Fibroblast of lung (primary cell): ENCODE measurements at regions not wholly inside any gene's neighbourhood (a gene's known extent, or its start where the extent isn't known, plus 50 kb on each side); places are given as distances from the start of the nearest gene placed in this dataset.

ENCODE experiments used
- DNase-seq, 2 donors: peaks; one replicate each; pipeline versions ENCODE4 v3.0.0 to v3.0.0-alpha.2; 2010; ENCODE audit warnings: low read depth in 2 of 2
- H2AFZ ChIP-seq: 2 replicates; pipeline ENCODE4 v1.5.1; 2012; ENCODE audit warnings: low read length, control low read depth, inconsistent platforms
- H3K27ac ChIP-seq: 2 replicates; pipeline ENCODE4 v1.5.1; 2011; ENCODE audit warnings: low read length, control low read depth; ENCODE audit not compliant: insufficient read depth
- H3K27me3 ChIP-seq: 2 replicates; pipeline ENCODE4 v1.5.1; 2011; ENCODE audit warnings: mild to moderate bottlenecking, low read length; ENCODE audit not compliant: control insufficient read depth, insufficient read depth
- H3K36me3 ChIP-seq: 2 replicates; pipeline ENCODE4 v1.5.1; 2011; ENCODE audit warnings: low read length; ENCODE audit not compliant: control insufficient read depth, insufficient read depth
- H3K4me1 ChIP-seq: 2 replicates; pipeline ENCODE4 v1.5.1; 2011; ENCODE audit warnings: low read length; ENCODE audit not compliant: control insufficient read depth, insufficient read depth; ENCODE audit errors: extremely low read depth
- H3K4me2 ChIP-seq: 2 replicates; pipeline ENCODE4 v1.5.1; 2011; ENCODE audit warnings: low read length, control low read depth; ENCODE audit not compliant: insufficient read depth; ENCODE audit errors: extremely low read depth
- H3K4me3 ChIP-seq, 4 experiments: fragments of 200-600 bp in 1 of 4; sonication (generic) in 1 of 4; replicated peaks in 1 of 4; 2 replicates each; pipeline ENCODE4 v1.5.1; 2011 to 2016; ENCODE audit warnings: low read length in 4 of 4, low read depth in 3 of 4, mild to moderate bottlenecking in 3 of 4, control low read depth in 2 of 4, inconsistent platforms in 1 of 4, mixed read lengths in 1 of 4; ENCODE audit not compliant: insufficient read depth in 1 of 4; ENCODE audit errors: control extremely low read depth in 1 of 4
- H3K79me2 ChIP-seq: 2 replicates; pipeline ENCODE4 v1.5.1; 2012; ENCODE audit warnings: mild to moderate bottlenecking, low read length, inconsistent platforms; ENCODE audit not compliant: control insufficient read depth, insufficient read depth
- H3K9ac ChIP-seq: 2 replicates; pipeline ENCODE4 v1.5.1; 2011; ENCODE audit warnings: mild to moderate bottlenecking, low read length, control low read depth; ENCODE audit not compliant: insufficient read depth
- H3K9me3 ChIP-seq: 2 replicates; pipeline ENCODE4 v1.5.1; 2012; ENCODE audit warnings: low read depth, low read length; ENCODE audit not compliant: control insufficient read depth, insufficient read depth
- H4K20me1 ChIP-seq: 2 replicates; pipeline ENCODE4 v1.5.1; 2011; ENCODE audit warnings: low read length; ENCODE audit not compliant: control insufficient read depth, insufficient read depth; ENCODE audit errors: extremely low read depth
- CTCF ChIP-seq, 2 donors: IDR thresholded peaks in 1 of 2; conservative IDR thresholded peaks in 1 of 2; 1 replicate in 1 of 2; 2 replicates in 1 of 2; pipeline ENCODE4 v1.5.1; 2011 to 2012; ENCODE audit warnings: low read length in 2 of 2, control low read depth in 1 of 2, inconsistent platforms in 1 of 2, low read depth in 1 of 2, mild to moderate bottlenecking in 1 of 2
- EZH2 ChIP-seq: IDR thresholded peaks from 2 replicates; pipeline ENCODE4 v1.5.1; 2012; ENCODE audit warnings: low read length, control low read depth, mild to moderate bottlenecking; ENCODE audit errors: missing control alignments

DNA sequence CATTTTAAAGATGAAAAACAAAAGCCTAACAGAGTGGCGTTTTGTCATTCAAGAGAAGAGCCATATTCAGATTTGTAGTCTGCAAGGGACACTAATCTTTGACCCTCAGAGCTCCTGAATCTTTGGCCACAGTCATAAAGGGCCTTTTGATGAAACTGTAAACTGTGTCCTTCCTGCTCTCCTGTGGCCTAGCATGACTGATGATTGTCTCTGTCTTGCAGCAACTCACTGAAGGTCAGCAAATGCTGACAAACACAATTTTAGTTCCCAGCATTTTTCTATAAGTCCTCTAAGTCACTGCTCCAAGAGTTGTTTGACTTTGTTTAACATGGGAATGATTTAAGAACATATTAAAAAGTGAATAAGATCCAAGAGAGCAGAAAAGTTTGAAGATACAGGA lies 55.3 kb upstream of the PRELP start:
- H3K36me3 ChIP-seq = no peaks in the 10 kb centered on the region
- H3K27me3 ChIP-seq = peaks cover 15% of the 10 kb centered on the region
- H3K4me2 ChIP-seq = no peak overlapping the region
- H3K4me1 ChIP-seq = peaks cover 3% of the 10 kb centered on the region
- H3K27ac ChIP-seq = no peak overlapping the region
- no peak overlapping the region for H3K4me3 ChIP-seq
- DNase-seq = no peak
- no peaks in the 10 kb centered on the region for H3K9me3 ChIP-seq
- no peaks in the 10 kb centered on the region for H3K79me2 ChIP-seq
- no peak overlapping the region for H3K9ac ChIP-seq
- TF ChIP-seq EZH2 (no peak), CTCF (conservative IDR thresholded peaks at IDR 0.05 in 1 of 2, IDR thresholded peaks at IDR 0.05 in 1 of 2; ENCODE audit: low read depth in 1 of 2, low read length in 2 of 2) (no peak)
- no peaks in the 10 kb centered on the region for H4K20me1 ChIP-seq
- no peak overlapping the region for H2AFZ ChIP-seq

DNA sequence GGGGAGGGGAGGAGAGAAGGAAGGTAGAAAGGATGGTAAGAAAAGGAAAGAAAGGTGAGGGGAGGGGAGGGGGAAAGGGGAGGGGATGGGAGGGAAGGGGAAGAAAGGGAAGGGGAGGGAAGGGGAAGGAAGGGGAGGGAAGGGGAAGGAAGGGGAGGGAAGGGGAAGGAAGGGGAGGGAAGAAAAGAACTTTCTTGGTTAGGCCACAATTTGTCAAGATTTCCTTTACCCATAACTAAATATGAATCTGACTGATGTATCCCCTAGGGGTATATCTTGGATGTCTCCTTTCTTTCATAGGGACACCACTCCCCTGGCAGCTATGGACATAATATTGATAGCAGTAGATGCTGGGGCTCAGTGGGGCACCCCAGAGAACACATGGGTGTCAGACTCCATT lies 54.4 kb upstream of the PRELP start:
- no peak for TF ChIP-seq EZH2
- TF ChIP-seq CTCF (conservative IDR thresholded peaks at IDR 0.05 in 1 of 2, IDR thresholded peaks at IDR 0.05 in 1 of 2; ENCODE audit: low read depth in 1 of 2, low read length in 2 of 2) = no peak
- Histone ChIP-seq H3K4me2 (no peak overlapping the region), H3K27me3 (peaks cover 18% of the 10 kb centered on the region), H4K20me1 (no peaks in the 10 kb centered on the region), H3K79me2 (no peaks in the 10 kb centered on the region), H3K9me3 (no peaks in the 10 kb centered on the region), H3K4me3 (no peak overlapping the region), H3K27ac (no peak overlapping the region), H3K9ac (no peak overlapping the region), H3K4me1 (peaks cover 5% of the 10 kb centered on the region), H3K36me3 (no peaks in the 10 kb centered on the region), H2AFZ (no peak overlapping the region)
- DNase-seq = no peak

DNA sequence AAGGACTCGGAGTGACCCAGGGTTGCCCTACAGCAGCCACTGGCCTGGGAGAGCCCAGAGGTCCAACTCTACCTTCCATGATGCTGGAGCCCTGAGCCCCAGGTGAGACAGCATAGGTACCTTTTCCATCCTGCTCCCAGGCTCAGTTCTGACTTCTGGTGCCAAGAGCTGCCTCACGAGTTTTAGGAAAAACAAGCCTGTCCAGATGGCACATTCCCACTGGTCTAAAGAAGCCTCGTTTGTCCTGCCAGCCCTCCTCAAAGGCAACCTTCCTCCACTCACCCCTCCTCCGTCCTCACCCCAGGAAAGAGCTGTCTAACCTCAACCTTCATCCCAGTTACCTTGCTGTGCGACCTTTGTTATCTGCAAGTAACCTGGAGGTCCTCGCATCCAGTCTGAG lies 53.5 kb upstream of the PRELP start:
- DNase-seq = no peak
- no peaks in the 10 kb centered on the region for H3K9me3 ChIP-seq
- TF ChIP-seq CTCF (conservative IDR thresholded peaks at IDR 0.05 in 1 of 2, IDR thresholded peaks at IDR 0.05 in 1 of 2; ENCODE audit: low read depth in 1 of 2, low read length in 2 of 2) (no peak), EZH2 (no peak)
- H3K4me3 ChIP-seq = no peak overlapping the region
- no peaks in the 10 kb centered on the region for H3K79me2 ChIP-seq
- H3K36me3 ChIP-seq = no peaks in the 10 kb centered on the region
- H2AFZ ChIP-seq = no peak overlapping the region
- H3K4me2 ChIP-seq = no peak overlapping the region
- no peaks in the 10 kb centered on the region for H4K20me1 ChIP-seq
- no peak overlapping the region for H3K27ac ChIP-seq
- H3K9ac ChIP-seq = no peak overlapping the region
- peaks cover 5% of the 10 kb centered on the region for H3K4me1 ChIP-seq
- peaks cover 27% of the 10 kb centered on the region for H3K27me3 ChIP-seq
